C1 segment of cervical spinal cord (tissue), 14 donors: ENCODE measurements at regions not wholly inside any gene's neighbourhood (a gene's known extent, or its start where the extent isn't known, plus 50 kb on each side); places are given as distances from the start of the nearest gene placed in this dataset.

Source experiments
- DNase-seq, 14 donors: peaks; one replicate each; lab custom pipeline; 2025; lab: John Stamatoyannopoulos, UW

DNA sequence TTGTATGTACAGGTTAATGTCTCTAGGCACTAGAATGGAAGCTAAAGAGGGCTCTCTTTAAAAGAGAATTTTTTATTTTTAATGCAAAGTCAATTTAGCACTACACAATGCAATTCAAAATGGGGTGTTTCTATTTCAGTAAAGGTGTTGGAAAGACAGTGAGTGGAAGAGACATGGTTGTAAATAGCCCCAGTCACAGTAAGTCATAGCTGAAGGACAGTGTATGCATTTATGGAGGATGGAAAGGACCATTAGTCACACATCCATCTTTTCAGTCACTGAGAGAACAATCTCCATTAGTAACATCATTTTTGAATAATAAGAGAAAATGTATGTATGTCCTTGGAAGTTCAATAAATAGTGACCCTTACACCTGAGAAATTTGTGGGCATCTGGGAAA, 148.0 kb downstream of the PDHA2 start:
- no peak for DNase-seq

GRCh38 chr4:95998311-95998710, 158.4 kb downstream of the PDHA2 start:
- no peak for DNase-seq

DNA sequence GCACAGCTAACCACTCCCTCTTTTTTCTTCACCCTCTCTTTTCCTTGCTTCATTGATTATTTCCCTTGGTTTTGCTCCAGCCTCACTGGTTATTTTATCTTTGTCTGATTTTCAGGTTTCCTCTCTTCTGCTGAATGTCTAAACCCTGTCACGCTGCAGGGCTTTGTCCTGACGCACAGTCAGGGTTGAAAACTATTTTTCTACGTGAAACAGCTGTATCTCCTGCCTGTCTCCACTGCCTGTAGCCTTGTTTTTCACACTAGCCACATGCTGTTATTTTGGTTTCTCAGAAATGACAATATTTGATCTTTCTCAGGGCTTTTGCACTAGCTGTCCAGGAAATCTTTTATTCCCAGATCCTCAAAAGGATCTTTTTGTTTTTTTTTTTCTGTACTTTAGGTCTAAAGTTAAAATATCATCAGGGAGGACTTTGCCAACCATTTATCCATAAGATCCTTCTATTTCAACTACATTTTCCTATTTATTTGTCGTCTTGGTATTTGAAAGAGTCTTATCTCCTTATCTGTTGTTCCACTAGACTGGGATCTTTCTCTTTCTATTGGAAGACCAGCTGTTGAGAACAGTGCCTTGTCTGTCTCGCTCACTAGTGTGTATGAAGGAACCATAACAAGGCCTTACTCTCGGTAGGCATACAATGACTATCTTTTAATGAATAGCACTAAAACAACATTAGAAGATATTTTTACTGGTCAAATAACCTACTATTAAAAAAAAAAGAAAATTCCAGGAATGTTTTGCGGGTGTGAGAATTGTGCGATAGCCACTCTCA, 164.3 kb downstream of the PDHA2 start:
- DNase-seq = no peak

DNA sequence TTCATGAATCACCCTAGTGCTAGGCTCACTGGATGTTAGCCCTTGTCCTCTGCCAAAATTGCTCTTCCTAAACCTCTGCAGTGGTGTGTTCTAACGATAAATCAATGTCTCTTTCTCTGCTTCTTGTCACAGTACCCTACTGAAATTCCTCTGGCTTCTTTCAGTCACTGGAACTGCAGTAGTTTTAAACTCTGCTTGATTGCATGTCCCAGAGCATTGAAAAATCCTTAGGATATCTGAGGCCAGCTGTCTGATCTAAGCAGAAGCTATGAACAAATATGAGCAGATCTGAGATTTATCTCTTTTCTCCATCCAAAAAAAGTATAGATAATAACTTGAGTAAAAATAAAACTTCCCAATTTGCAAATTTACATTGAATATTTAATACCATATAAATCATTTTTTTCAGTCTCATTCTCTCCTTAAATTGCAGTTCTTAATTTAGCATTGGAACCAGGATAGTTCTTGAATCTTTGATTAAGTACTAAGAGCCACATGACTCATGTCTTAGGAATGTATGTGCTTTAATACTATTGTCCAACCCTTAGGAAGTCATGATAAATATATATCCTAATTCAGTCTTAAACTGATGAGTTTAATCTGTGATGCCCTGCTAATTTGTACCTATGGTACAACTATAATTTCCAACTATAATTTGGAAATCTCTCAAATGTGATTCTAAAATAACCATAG, 169.7 kb downstream of the PDHA2 start:
- no peak for DNase-seq

DNA sequence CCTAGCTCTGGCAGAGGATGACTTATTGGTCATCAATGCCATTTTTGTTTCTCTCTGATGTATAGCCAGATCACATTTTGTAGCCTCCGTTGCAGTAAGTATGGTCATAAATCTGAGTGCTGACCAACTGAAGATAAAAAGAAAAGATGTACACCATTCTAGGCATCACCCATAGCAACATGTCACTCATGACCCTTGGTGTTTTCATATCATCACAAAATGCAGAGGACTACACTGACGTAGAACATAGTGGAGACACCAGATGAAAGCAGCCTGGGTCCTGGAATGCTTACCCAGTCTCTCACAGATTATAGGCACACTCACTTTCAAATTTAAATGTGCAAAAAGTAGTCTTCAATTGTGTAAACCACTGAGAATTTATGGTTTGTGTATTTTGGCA, 172.8 kb downstream of the PDHA2 start:
- no peak for DNase-seq

- DNase-seq = no peak
Measured at GRCh38 chr4:96016634-96017299, 176.9 kb downstream of the PDHA2 start.

- DNase-seq = no peak
Measured at GRCh38 chr4:96025011-96025410, 185.1 kb downstream of the PDHA2 start.

DNA sequence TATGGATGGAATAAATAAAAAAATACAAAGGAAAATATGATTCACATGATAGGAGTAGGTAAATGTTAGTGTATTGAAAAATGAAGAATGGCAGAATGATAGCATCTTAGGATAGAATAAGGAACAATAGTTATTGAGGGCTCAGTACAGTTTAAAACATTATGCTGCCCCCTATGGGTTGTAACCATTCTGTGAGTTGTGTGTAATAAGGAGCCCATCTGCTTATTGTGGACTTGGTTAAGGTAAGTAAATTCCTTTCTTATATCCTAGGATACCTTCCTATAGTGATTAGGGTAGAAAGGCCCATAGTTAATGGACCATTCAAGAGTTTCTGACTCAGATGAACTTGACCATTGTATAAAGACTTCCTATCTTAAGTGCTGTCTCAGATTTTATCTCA, 195.8 kb downstream of the PDHA2 start:
- DNase-seq = no peak

GRCh38 chr4:96036781-96037180, 196.9 kb downstream of the PDHA2 start:
- DNase-seq = no peak

GRCh38 chr4:96037705-96038104, 197.8 kb downstream of the PDHA2 start:
- DNase-seq = no peak

DNA sequence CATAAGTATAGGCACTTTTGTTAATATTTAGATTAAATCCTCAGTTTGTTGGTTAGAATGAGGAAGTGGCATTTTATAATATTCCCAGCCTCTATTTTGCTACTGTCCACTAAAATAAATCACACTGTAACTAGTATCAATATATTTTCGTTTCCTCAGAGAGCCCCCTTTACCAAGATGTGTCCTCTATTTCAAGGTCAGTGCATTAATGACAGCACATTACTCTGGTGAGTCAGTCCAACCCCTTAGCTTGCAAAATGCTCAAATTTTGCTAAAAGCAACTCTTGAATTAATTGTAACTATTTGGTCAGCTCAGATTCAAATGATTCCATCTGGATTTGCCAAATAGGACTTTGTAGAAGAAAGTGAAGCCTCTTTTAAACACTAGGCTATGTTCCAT, 199.3 kb downstream of the PDHA2 start:
- no peak for DNase-seq

- DNase-seq = no peak
Measured at GRCh38 chr4:96039803-96040436, 200.0 kb downstream of the PDHA2 start.

DNA sequence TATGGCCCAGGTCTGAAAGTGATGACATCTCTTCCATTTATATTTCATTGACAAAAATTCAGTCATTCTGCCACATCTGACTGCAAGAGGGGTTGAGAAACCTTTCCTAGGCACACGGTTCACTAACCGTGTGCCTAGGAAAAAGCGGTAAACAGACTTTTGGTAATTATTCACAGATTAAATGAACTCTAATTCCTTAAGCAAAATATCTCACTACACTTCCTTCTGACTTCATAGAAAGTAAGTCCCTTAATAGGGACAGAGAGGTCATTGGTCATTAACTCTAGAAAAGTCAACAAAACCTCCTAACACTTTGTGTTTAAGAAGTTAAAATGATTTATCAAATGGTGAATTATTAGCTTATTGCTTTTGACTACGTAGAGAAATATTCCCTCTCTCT, 205.1 kb downstream of the PDHA2 start:
- no peak for DNase-seq

DNA sequence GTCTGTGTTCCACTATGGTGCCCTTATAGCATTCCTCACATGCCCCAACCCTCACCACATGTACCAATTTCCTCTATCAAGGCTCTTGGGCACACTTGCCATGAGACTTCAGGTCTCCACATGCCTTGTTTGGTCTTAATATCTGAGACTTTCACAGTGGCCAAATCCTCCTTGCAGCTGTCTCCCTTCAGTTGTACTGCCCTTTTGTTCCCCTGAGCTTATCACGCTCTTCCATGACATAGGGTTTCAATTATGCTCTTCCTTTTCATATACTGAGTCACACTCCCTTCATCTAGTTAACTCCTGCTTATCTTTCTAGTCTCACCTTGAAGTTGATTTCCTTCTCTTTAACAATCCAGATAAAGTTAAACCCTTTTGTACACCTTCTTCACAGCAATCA, 212.9 kb downstream of the PDHA2 start:
- DNase-seq = no peak

DNA sequence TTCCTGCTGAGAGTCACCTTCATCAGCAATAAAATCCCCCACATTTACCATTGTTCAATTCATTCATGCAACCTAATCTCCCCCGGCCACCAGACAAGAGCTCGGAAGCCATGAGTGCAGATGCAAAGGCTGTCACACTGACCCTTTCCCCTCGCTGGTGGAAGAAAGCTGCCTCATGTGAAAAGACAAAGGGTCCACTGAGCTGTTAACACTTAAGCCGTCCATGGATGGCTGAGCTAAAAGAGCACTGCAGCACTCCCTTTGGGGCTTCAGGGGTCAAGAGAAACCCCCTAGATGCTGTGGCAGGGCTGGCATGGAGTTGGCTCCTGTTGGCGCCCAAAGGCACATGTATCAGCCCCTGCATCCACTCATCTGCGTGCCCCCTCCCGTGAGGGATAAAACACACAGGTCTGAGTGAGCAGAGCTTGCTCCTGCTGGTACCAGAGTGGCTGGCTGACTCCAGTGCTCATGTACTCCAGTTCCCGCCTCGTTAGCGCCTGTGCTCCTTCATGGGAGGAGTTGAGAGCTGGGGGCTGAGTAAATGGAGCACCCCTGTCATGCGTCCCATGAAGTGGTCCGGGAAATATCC, 216.5 kb downstream of the PDHA2 start:
- no peak for DNase-seq

DNA sequence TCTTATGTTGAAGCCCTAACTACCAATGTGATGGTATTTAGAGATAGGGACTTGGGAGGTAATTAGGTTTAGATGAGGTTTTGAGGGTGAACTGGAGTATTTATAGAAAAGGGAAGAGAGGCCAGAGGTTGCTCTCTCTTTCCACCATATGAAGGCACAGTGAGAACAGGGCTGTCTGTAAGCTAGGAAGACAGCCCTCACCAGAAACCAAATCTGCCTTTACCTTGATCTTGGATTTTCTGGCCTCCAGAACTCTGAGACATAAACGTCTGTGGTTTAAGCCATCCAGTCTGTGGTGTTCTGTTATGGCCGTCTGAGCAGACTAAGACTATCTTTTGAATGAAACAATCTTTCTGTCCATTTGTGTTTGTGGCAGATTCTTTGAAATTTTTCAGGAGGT, 223.7 kb downstream of the PDHA2 start:
- no peak for DNase-seq

- no peak for DNase-seq
Measured at GRCh38 chr4:96073461-96073860, 233.6 kb downstream of the PDHA2 start.

DNA sequence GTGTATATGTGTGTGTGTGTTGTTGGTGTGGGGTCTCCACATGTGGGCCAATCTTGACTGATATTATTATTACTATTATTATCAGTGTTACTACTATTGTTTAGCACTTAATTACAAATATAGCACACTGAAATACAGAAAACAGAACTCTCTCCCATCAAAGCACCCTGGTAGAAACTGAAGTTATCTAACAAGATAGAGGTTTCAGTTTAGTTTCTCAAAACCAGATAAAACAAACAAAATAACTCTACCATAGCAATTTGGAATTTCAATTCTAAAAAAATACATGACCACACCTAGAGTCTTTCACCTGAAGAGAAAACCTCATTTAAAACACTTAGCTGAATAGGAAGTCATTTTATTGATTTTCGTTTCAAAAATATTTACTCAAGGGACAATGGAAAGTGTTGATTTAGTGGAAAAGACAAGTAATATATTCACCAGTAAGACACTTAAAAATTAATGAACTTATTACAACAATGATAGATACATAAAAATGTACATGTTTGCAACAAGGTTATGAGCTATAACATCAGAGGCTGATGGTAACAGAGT, 252.3 kb downstream of the PDHA2 start:
- no peak for DNase-seq

DNA sequence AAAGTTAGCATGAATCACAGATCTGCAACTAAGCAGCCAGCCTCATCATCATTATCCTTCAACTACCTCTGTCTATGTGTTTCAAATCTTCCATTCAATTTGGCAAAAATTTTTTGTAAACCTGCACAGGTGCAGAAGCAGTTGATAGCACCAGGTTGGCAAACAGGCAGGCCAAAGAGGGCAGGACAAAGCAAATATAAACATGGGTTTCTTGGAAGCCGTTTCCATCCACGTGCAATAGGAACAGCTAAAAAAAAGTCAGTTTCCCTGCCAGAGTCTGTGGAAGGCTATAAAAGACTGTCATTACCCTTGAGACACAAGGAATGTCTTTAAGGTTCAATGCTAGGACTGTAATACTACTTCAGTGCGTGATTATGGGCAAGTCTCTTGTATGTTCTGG, 253.2 kb downstream of the PDHA2 start:
- DNase-seq = no peak

GRCh38 chr4:96093563-96093962, 253.7 kb downstream of the PDHA2 start:
- DNase-seq = no peak

DNA sequence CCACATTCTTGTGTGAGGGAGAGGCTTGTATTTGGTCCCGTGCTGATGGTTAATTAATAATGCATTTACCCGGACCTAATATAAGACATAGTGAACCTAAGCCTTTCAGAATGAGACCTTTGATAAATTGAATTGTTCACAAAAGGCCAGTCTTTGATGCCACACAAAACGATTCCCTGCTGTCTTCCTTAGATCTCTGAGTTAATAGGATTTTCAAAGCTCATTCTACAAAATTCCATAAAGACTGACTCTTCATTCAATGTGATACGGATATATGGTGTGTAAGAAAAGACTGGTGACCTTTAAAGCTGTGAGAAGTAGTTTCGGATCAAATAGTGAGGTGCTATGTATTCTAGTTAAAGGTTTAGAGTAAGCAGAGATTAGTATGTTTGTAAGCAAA, 254.3 kb downstream of the PDHA2 start:
- DNase-seq = no peak
